GM23338 (cell line): ENCODE measurements at regions not wholly inside any gene's neighbourhood (a gene's known extent, or its start where the extent isn't known, plus 50 kb on each side); places are given as distances from the start of the nearest gene placed in this dataset.

ENCODE experiments used
- ATAC-seq: fragments of 200-7000 bp; cut with Tn5 transposase; 3 replicates; pipeline ENCODE4 v1.9.1; 2020
- DNase-seq: peaks from one replicate; pipeline ENCODE4 v3.0.0-alpha.2; 2015; ENCODE audit warnings: low spot score
- H2AFZ ChIP-seq: fragments of 200-600 bp; sonication (generic); 2 replicates; pipeline ENCODE4 v1.8.0; 2016; ENCODE audit warnings: antibody characterized with exemption, mild to moderate bottlenecking, moderate library complexity
- H3F3A ChIP-seq: fragments of 200-600 bp; sonication (generic); replicated peaks from 2 replicates; pipeline ENCODE4 v1.8.0; 2017; ENCODE audit warnings: antibody characterized with exemption, mixed run types, low read depth
- H3K27ac ChIP-seq: fragments of 200-600 bp; sonication (generic); 2 replicates; pipeline ENCODE4 v1.6.1; 2016; ENCODE audit warnings: low read depth
- H3K27me3 ChIP-seq: fragments of 200-600 bp; sonication (generic); 2 replicates; pipeline ENCODE4 v1.8.0; 2016; ENCODE audit warnings: mild to moderate bottlenecking, mixed run types, moderate library complexity; ENCODE audit not compliant: insufficient read depth
- H3K36me3 ChIP-seq: fragments of 200-600 bp; sonication (generic); 2 replicates; pipeline ENCODE4 v1.8.0; 2016; ENCODE audit warnings: mild to moderate bottlenecking; ENCODE audit not compliant: insufficient read depth
- H3K4me1 ChIP-seq: fragments of 200-600 bp; sonication (generic); 2 replicates; pipeline ENCODE4 v1.8.0; 2016; ENCODE audit warnings: mild to moderate bottlenecking, moderate library complexity; ENCODE audit not compliant: insufficient read depth
- H3K4me2 ChIP-seq: fragments of 200-600 bp; sonication (generic); 2 replicates; pipeline ENCODE4 v1.7.1; 2017; ENCODE audit warnings: mixed run types
- H3K4me3 ChIP-seq: fragments of 200-600 bp; sonication (generic); 2 replicates; pipeline ENCODE4 v1.6.1; 2016; ENCODE audit warnings: mixed run types
- H3K79me2 ChIP-seq: fragments of 200-600 bp; sonication (generic); replicated peaks from 2 replicates; pipeline ENCODE4 v1.8.0; 2017; ENCODE audit warnings: mild to moderate bottlenecking; ENCODE audit not compliant: insufficient read depth
- H3K9me2 ChIP-seq: fragments of 200-600 bp; sonication (generic); 2 replicates; pipeline ENCODE4 v1.8.0; 2017; ENCODE audit not compliant: insufficient read depth
- H4K20me1 ChIP-seq: fragments of 200-600 bp; sonication (generic); replicated peaks from 2 replicates; pipeline ENCODE4 v1.8.0; 2017; ENCODE audit warnings: mild to moderate bottlenecking; ENCODE audit not compliant: insufficient read depth
- H3K27ac Mint-ChIP-seq: 2 replicates; pipeline ENCODE4 v1.8.0; 2020; ENCODE audit warnings: inconsistent platforms, mild to moderate bottlenecking, moderate library complexity, mixed read lengths
- H3K27me3 Mint-ChIP-seq: 3 replicates; pipeline ENCODE4 v1.8.0; 2022; ENCODE audit warnings: low read depth, mild to moderate bottlenecking, moderate library complexity, mixed read lengths, inconsistent platforms; ENCODE audit not compliant: insufficient read depth, poor library complexity
- H3K36me3 Mint-ChIP-seq: 3 replicates; pipeline ENCODE4 v1.8.0; 2021; ENCODE audit warnings: low read depth, mild to moderate bottlenecking, inconsistent platforms, moderate library complexity, mixed read lengths
- H3K4me1 Mint-ChIP-seq: 3 replicates; pipeline ENCODE4 v1.8.0; 2020; ENCODE audit warnings: mild to moderate bottlenecking, inconsistent platforms, mixed read lengths
- H3K4me3 Mint-ChIP-seq: 3 replicates; pipeline ENCODE4 v1.8.0; 2021; ENCODE audit warnings: moderate library complexity, mild to moderate bottlenecking, inconsistent platforms, mixed read lengths
- H3K9me3 Mint-ChIP-seq: 3 replicates; pipeline ENCODE4 v1.8.0; 2020; ENCODE audit warnings: moderate library complexity, mild to moderate bottlenecking, inconsistent platforms, mixed read lengths
- CREB1 ChIP-seq: fragments of 250-450 bp; sonication (Bioruptor Pico); IDR thresholded peaks from 2 replicates; pipeline ENCODE4 v1.5.0; 2020; ENCODE audit warnings: low read depth, mild to moderate bottlenecking, moderate library complexity
- EZH2phosphoT487 ChIP-seq: fragments of 200-600 bp; sonication (generic); IDR thresholded peaks from one replicate; pipeline ENCODE4 v1.8.1; 2018; ENCODE audit warnings: antibody characterized with exemption; ENCODE audit not compliant: unreplicated experiment
- JUNB ChIP-seq: IDR thresholded peaks from one replicate; pipeline ENCODE4 v1.6.1; 2016; ENCODE audit warnings: antibody characterized with exemption; ENCODE audit not compliant: unreplicated experiment
- NANOG ChIP-seq: IDR thresholded peaks from 2 replicates; pipeline ENCODE4 v1.6.1; 2016; ENCODE audit warnings: antibody characterized with exemption, borderline replicate concordance
- POLR2AphosphoS5 ChIP-seq: IDR thresholded peaks from 2 replicates; pipeline ENCODE4 v1.6.1; 2016; ENCODE audit warnings: antibody characterized with exemption, low read depth
- STAT1 ChIP-seq: IDR thresholded peaks from one replicate; pipeline ENCODE4 v1.6.1; 2016; ENCODE audit warnings: antibody characterized with exemption; ENCODE audit not compliant: unreplicated experiment
- ZNF114 ChIP-seq: fragments of 250-450 bp; sonication (Bioruptor Pico); IDR thresholded peaks from 2 replicates; pipeline ENCODE4 v1.5.0; 2020; ENCODE audit warnings: mild to moderate bottlenecking, moderate library complexity
- ZNF331 ChIP-seq: fragments of 250-450 bp; sonication (Bioruptor Pico); IDR thresholded peaks from 2 replicates; pipeline ENCODE4 v1.5.0; 2020; ENCODE audit warnings: low read depth, mild to moderate bottlenecking, moderate library complexity
- TF ChIP-seq, protein P1 (sequence below), 2 experiments: fragments of 200-600 bp in 1 of 2; sonication (generic) in 1 of 2; conservative IDR thresholded peaks; 2 replicates each; pipeline versions ENCODE4 v1.5.1 to v1.6.1; 2016 to 2017; ENCODE audit warnings: antibody characterized with exemption in 2 of 2, low read depth in 2 of 2, mild to moderate bottlenecking in 2 of 2, moderate library complexity in 1 of 2
- TF ChIP-seq, protein P2 (sequence below): fragments of 250-450 bp; sonication (Bioruptor Pico); IDR thresholded peaks from 2 replicates; pipeline ENCODE4 v1.5.0; 2020; ENCODE audit warnings: mild to moderate bottlenecking, moderate library complexity
- TF ChIP-seq, protein P3 (sequence below): IDR thresholded peaks from one replicate; pipeline ENCODE4 v1.6.1; 2018; ENCODE audit warnings: antibody characterized with exemption; ENCODE audit not compliant: unreplicated experiment
- TF ChIP-seq, protein P4 (sequence below): IDR thresholded peaks from 2 replicates; pipeline ENCODE4 v1.6.1; 2016; ENCODE audit warnings: antibody characterized with exemption

DNA sequence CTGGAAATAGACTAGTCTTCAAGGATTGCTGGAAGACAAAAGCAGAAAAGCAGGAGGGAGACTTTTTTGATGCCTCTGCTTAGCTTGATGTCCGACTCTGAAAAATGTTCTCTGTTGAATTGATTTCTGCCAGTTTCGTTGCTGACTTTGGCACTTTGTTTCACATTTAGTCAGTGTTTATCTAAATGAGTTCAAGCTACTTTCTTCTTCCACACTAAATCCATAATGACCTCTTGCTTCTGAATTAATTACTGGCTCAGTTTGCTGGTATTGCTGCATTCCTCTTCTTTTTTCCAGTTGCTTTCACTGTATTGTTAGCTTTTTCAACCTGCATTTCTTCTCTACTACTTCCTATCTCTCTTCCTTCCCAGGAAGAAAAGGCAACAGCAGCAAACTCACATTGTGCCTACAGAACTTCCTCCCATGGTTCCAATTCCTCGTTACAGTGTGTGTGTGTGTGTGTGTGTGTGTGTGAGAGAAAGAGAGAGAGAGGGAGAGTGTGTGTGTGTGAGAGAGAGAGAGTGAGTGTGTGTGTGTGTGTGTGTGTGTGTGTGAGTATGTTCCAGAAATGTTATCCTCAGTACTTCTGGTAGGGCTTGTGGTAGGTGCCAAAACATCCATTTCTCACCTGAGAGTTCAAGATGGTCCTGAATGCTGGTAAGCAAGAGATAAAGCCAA is 234.8 kb downstream of the CSNK1G3 start:
- no peak overlapping the region for H3K4me3 ChIP-seq
- no peaks in the 10 kb centered on the region for H3K79me2 ChIP-seq
- Mint-ChIP-seq H3K36me3 (peaks cover 3% of the 10 kb centered on the region; the same call in 1 of the 3 replicates), H3K4me3 (no peak overlapping the region), H3K27ac (no peak overlapping the region), H3K4me1 (peaks cover 18% of the 10 kb centered on the region), H3K9me3 (no peaks in the 10 kb centered on the region), H3K27me3 (no peaks in the 10 kb centered on the region)
- H3K9me2 ChIP-seq: no peaks in the 10 kb centered on the region
- H3F3A ChIP-seq: no peaks in the 10 kb centered on the region
- H3K27ac ChIP-seq: no peak overlapping the region
- H3K36me3 ChIP-seq: no peaks in the 10 kb centered on the region
- DNase-seq (no peak), ATAC-seq (no peak)
- H2AFZ ChIP-seq: peak overlapping the region; percentile 94
- TF ChIP-seq JUNB: no peak
- TF ChIP-seq POLR2AphosphoS5: no peak
- TF ChIP-seq CREB1 (CRISPR knock-in tag): no peak
- no peak for TF ChIP-seq ZNF114
- TF ChIP-seq, protein P1, sequence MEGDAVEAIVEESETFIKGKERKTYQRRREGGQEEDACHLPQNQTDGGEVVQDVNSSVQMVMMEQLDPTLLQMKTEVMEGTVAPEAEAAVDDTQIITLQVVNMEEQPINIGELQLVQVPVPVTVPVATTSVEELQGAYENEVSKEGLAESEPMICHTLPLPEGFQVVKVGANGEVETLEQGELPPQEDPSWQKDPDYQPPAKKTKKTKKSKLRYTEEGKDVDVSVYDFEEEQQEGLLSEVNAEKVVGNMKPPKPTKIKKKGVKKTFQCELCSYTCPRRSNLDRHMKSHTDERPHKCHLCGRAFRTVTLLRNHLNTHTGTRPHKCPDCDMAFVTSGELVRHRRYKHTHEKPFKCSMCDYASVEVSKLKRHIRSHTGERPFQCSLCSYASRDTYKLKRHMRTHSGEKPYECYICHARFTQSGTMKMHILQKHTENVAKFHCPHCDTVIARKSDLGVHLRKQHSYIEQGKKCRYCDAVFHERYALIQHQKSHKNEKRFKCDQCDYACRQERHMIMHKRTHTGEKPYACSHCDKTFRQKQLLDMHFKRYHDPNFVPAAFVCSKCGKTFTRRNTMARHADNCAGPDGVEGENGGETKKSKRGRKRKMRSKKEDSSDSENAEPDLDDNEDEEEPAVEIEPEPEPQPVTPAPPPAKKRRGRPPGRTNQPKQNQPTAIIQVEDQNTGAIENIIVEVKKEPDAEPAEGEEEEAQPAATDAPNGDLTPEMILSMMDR (conservative IDR thresholded peaks at IDR 0.05; ENCODE audit: low read depth in 2 of 2): no peak
- no peak for TF ChIP-seq STAT1
- TF ChIP-seq ZNF331 (CRISPR knock-in tag): no peak
- no peak for TF ChIP-seq NANOG
- TF ChIP-seq, protein P2, sequence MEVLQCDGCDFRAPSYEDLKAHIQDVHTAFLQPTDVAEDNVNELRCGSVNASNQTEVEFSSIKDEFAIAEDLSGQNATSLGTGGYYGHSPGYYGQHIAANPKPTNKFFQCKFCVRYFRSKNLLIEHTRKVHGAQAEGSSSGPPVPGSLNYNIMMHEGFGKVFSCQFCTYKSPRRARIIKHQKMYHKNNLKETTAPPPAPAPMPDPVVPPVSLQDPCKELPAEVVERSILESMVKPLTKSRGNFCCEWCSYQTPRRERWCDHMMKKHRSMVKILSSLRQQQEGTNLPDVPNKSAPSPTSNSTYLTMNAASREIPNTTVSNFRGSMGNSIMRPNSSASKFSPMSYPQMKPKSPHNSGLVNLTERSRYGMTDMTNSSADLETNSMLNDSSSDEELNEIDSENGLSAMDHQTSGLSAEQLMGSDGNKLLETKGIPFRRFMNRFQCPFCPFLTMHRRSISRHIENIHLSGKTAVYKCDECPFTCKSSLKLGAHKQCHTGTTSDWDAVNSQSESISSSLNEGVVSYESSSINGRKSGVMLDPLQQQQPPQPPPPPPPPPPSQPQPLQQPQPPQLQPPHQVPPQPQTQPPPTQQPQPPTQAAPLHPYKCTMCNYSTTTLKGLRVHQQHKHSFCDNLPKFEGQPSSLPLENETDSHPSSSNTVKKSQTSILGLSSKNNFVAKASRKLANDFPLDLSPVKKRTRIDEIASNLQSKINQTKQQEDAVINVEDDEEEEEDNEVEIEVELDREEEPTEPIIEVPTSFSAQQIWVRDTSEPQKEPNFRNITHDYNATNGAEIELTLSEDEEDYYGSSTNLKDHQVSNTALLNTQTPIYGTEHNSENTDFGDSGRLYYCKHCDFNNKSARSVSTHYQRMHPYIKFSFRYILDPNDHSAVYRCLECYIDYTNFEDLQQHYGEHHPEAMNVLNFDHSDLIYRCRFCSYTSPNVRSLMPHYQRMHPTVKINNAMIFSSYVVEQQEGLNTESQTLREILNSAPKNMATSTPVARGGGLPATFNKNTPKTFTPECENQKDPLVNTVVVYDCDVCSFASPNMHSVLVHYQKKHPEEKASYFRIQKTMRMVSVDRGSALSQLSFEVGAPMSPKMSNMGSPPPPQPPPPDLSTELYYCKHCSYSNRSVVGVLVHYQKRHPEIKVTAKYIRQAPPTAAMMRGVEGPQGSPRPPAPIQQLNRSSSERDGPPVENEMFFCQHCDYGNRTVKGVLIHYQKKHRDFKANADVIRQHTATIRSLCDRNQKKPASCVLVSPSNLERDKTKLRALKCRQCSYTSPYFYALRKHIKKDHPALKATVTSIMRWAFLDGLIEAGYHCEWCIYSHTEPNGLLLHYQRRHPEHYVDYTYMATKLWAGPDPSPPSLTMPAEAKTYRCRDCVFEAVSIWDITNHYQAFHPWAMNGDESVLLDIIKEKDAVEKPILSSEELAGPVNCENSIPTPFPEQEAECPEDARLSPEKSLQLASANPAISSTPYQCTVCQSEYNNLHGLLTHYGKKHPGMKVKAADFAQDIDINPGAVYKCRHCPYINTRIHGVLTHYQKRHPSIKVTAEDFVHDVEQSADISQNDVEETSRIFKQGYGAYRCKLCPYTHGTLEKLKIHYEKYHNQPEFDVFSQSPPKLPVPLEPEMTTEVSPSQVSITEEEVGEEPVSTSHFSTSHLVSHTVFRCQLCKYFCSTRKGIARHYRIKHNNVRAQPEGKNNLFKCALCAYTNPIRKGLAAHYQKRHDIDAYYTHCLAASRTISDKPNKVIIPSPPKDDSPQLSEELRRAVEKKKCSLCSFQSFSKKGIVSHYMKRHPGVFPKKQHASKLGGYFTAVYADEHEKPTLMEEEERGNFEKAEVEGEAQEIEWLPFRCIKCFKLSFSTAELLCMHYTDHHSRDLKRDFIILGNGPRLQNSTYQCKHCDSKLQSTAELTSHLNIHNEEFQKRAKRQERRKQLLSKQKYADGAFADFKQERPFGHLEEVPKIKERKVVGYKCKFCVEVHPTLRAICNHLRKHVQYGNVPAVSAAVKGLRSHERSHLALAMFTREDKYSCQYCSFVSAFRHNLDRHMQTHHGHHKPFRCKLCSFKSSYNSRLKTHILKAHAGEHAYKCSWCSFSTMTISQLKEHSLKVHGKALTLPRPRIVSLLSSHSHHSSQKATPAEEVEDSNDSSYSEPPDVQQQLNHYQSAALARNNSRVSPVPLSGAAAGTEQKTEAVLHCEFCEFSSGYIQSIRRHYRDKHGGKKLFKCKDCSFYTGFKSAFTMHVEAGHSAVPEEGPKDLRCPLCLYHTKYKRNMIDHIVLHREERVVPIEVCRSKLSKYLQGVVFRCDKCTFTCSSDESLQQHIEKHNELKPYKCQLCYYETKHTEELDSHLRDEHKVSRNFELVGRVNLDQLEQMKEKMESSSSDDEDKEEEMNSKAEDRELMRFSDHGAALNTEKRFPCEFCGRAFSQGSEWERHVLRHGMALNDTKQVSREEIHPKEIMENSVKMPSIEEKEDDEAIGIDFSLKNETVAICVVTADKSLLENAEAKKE (CRISPR knock-in tag): no peak
- TF ChIP-seq, protein P3, sequence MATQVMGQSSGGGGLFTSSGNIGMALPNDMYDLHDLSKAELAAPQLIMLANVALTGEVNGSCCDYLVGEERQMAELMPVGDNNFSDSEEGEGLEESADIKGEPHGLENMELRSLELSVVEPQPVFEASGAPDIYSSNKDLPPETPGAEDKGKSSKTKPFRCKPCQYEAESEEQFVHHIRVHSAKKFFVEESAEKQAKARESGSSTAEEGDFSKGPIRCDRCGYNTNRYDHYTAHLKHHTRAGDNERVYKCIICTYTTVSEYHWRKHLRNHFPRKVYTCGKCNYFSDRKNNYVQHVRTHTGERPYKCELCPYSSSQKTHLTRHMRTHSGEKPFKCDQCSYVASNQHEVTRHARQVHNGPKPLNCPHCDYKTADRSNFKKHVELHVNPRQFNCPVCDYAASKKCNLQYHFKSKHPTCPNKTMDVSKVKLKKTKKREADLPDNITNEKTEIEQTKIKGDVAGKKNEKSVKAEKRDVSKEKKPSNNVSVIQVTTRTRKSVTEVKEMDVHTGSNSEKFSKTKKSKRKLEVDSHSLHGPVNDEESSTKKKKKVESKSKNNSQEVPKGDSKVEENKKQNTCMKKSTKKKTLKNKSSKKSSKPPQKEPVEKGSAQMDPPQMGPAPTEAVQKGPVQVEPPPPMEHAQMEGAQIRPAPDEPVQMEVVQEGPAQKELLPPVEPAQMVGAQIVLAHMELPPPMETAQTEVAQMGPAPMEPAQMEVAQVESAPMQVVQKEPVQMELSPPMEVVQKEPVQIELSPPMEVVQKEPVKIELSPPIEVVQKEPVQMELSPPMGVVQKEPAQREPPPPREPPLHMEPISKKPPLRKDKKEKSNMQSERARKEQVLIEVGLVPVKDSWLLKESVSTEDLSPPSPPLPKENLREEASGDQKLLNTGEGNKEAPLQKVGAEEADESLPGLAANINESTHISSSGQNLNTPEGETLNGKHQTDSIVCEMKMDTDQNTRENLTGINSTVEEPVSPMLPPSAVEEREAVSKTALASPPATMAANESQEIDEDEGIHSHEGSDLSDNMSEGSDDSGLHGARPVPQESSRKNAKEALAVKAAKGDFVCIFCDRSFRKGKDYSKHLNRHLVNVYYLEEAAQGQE: no peak
- no peak for TF ChIP-seq EZH2phosphoT487
- TF ChIP-seq, protein P4, sequence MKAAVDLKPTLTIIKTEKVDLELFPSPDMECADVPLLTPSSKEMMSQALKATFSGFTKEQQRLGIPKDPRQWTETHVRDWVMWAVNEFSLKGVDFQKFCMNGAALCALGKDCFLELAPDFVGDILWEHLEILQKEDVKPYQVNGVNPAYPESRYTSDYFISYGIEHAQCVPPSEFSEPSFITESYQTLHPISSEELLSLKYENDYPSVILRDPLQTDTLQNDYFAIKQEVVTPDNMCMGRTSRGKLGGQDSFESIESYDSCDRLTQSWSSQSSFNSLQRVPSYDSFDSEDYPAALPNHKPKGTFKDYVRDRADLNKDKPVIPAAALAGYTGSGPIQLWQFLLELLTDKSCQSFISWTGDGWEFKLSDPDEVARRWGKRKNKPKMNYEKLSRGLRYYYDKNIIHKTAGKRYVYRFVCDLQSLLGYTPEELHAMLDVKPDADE: no peak
- no peaks in the 10 kb centered on the region for H3K27me3 ChIP-seq
- no peaks in the 10 kb centered on the region for H4K20me1 ChIP-seq
- H3K4me1 ChIP-seq: peaks cover 11% of the 10 kb centered on the region
- no peak overlapping the region for H3K4me2 ChIP-seq
